OCI-LY1 (cell line): ENCODE measurements at regions not wholly inside any gene's neighbourhood (a gene's known extent, or its start where the extent isn't known, plus 50 kb on each side); places are given as distances from the start of the nearest gene placed in this dataset.

ENCODE experiments used
- H2AFZ ChIP-seq: fragments of 200-600 bp; sonication (generic), shearing (Covaris generic); 2 replicates; pipeline ENCODE4 v1.6.0; 2014; ENCODE audit warnings: antibody characterized with exemption, mild to moderate bottlenecking, low read length
- H3F3A ChIP-seq: fragments of 200-600 bp; sonication (generic), shearing (Covaris generic); 2 replicates; pipeline ENCODE4 v1.6.0; 2014; ENCODE audit warnings: mild to moderate bottlenecking, antibody characterized with exemption, low read length, moderate library complexity; ENCODE audit not compliant: insufficient read depth
- H3K27ac ChIP-seq: fragments of 200-600 bp; sonication (generic); 2 replicates; pipeline ENCODE4 v1.5.1; 2014; ENCODE audit warnings: low read length, mixed run types, mild to moderate bottlenecking, low read depth; ENCODE audit not compliant: poor library complexity, severe bottlenecking
- H3K27me3 ChIP-seq: fragments of 200-600 bp; sonication (generic); 2 replicates; pipeline ENCODE4 v1.6.0; 2014; ENCODE audit warnings: antibody characterized with exemption, mild to moderate bottlenecking, low read length, moderate library complexity; ENCODE audit not compliant: insufficient read depth
- H3K36me3 ChIP-seq: fragments of 200-600 bp; sonication (generic); 2 replicates; pipeline ENCODE4 v1.6.1; 2014; ENCODE audit warnings: mild to moderate bottlenecking, antibody characterized with exemption, low read length, moderate library complexity, mixed read lengths; ENCODE audit not compliant: insufficient read depth
- H3K4me1 ChIP-seq: fragments of 200-600 bp; sonication (generic); 2 replicates; pipeline ENCODE4 v1.5.1; 2014; ENCODE audit warnings: mild to moderate bottlenecking, low read length, moderate library complexity; ENCODE audit not compliant: insufficient read depth, severe bottlenecking
- H3K4me2 ChIP-seq: fragments of 200-600 bp; sonication (generic), shearing (Covaris generic); 2 replicates; pipeline ENCODE4 v1.6.1; 2014; ENCODE audit warnings: low read length
- H3K4me3 ChIP-seq: fragments of 200-600 bp; sonication (generic); 2 replicates; pipeline ENCODE4 v1.5.1; 2014; ENCODE audit warnings: low read length, low read depth, mild to moderate bottlenecking, mixed read lengths; ENCODE audit not compliant: poor library complexity, severe bottlenecking
- H3K79me2 ChIP-seq: fragments of 200-600 bp; shearing (Covaris generic); 2 replicates; pipeline ENCODE4 v1.6.1; 2016; ENCODE audit warnings: mixed run types, low read length, mixed read lengths; ENCODE audit not compliant: insufficient read depth
- H3K9ac ChIP-seq: fragments of 200-600 bp; sonication (generic), shearing (Covaris generic); 2 replicates; pipeline ENCODE4 v1.6.1; 2014; ENCODE audit warnings: mild to moderate bottlenecking, low read length, mixed read lengths
- H3K9me2 ChIP-seq: fragments of 200-600 bp; sonication (generic), shearing (Covaris generic); 2 replicates; pipeline ENCODE4 v1.6.1; 2014; ENCODE audit warnings: low read depth, mild to moderate bottlenecking, low read length, mixed read lengths
- H3K9me3 ChIP-seq: fragments of 200-600 bp; shearing (Covaris generic); 2 replicates; pipeline ENCODE4 v1.6.1; 2014; ENCODE audit warnings: low read length, mixed read lengths
- H4K20me1 ChIP-seq: fragments of 200-600 bp; sonication (generic), shearing (Covaris generic); 2 replicates; pipeline ENCODE4 v1.6.0; 2016; ENCODE audit warnings: mild to moderate bottlenecking, low read length; ENCODE audit not compliant: insufficient read depth
- CTCF ChIP-seq: fragments of 200-600 bp; sonication (generic), shearing (Covaris generic); IDR thresholded peaks from 2 replicates; pipeline ENCODE4 v1.5.1; 2017; ENCODE audit warnings: mild to moderate bottlenecking, antibody characterized with exemption, low read length, moderate library complexity, mixed read lengths
- EZH2 ChIP-seq: fragments of 200-600 bp; sonication (generic), shearing (Covaris generic); IDR thresholded peaks from 2 replicates; pipeline ENCODE4 v1.8.0; 2017; ENCODE audit warnings: borderline replicate concordance, mixed run types, mild to moderate bottlenecking, antibody characterized with exemption, low read length, moderate library complexity, mixed read lengths

GRCh38 chr2:177036747-177037146 lies 175.8 kb upstream of the HNRNPA3 start:
- Histone ChIP-seq H3K36me3 (no peaks in the 10 kb centered on the region), H3K9me2 (no peaks in the 10 kb centered on the region), H2AFZ (no peak overlapping the region), H3K79me2 (no peaks in the 10 kb centered on the region), H4K20me1 (no peaks in the 10 kb centered on the region), H3K9me3 (no peaks in the 10 kb centered on the region), H3K27me3 (0 out of 2 replicates have a peak, but pooled peaks cover 3% of the 10 kb centered on the region), H3F3A (no peaks in the 10 kb centered on the region), H3K4me2 (no peak overlapping the region), H3K4me3 (no peak overlapping the region), H3K27ac (no peak overlapping the region), H3K9ac (no peak overlapping the region), H3K4me1 (no peaks in the 10 kb centered on the region)
- TF ChIP-seq CTCF (no peak), EZH2 (no peak)

- H3K9ac ChIP-seq: no peak overlapping the region
- no peaks in the 10 kb centered on the region for H4K20me1 ChIP-seq
- no peaks in the 10 kb centered on the region for H3K36me3 ChIP-seq
- no peak overlapping the region for H2AFZ ChIP-seq
- no peak overlapping the region for H3K27ac ChIP-seq
- no peaks in the 10 kb centered on the region for H3K9me2 ChIP-seq
- no peak overlapping the region for H3K4me3 ChIP-seq
- TF ChIP-seq CTCF (no peak), EZH2 (no peak)
- H3K9me3 ChIP-seq: no peaks in the 10 kb centered on the region
- no peaks in the 10 kb centered on the region for H3K79me2 ChIP-seq
- no peaks in the 10 kb centered on the region for H3F3A ChIP-seq
- H3K4me1 ChIP-seq: no peaks in the 10 kb centered on the region
- H3K27me3 ChIP-seq: 0 out of 2 replicates have a peak, but pooled peaks cover 3% of the 10 kb centered on the region
- no peak overlapping the region for H3K4me2 ChIP-seq
Measured at GRCh38 chr2:177037569-177037968, 175.0 kb upstream of the HNRNPA3 start.

GRCh38 chr2:177038787-177039484 lies 173.7 kb upstream of the HNRNPA3 start:
- Histone ChIP-seq H3K4me1 (no peaks in the 10 kb centered on the region), H3K9me3 (no peaks in the 10 kb centered on the region), H3K4me2 (no peak overlapping the region), H3K4me3 (no peak overlapping the region), H3F3A (no peaks in the 10 kb centered on the region), H4K20me1 (no peaks in the 10 kb centered on the region), H3K27me3 (0 out of 2 replicates have a peak, but pooled peaks cover 3% of the 10 kb centered on the region), H3K79me2 (no peaks in the 10 kb centered on the region), H3K9ac (no peak overlapping the region), H2AFZ (no peak overlapping the region), H3K27ac (no peak overlapping the region), H3K36me3 (no peaks in the 10 kb centered on the region), H3K9me2 (no peaks in the 10 kb centered on the region)
- TF ChIP-seq CTCF (no peak), EZH2 (no peak)
